Ovary (tissue), 7 donors: ENCODE measurements at regions not wholly inside any gene's neighbourhood (a gene's known extent, or its start where the extent isn't known, plus 50 kb on each side); places are given as distances from the start of the nearest gene placed in this dataset.

Experiments
- DNase-seq, 5 donors: peaks; one replicate each; pipeline ENCODE4 v3.0.0-alpha.2; 2019 to 2020
- H3K27ac ChIP-seq, 2 donors: fragments of 200-600 bp; one replicate each; pipeline versions ENCODE4 v1.5.1 to v1.8.0; 2019 to 2022
- H3K27me3 ChIP-seq: fragments of 200-600 bp; one replicate; pipeline ENCODE4 v1.8.0; 2022
- H3K36me3 ChIP-seq: fragments of 200-600 bp; sonication (generic); one replicate; pipeline ENCODE4 v1.5.1; 2019
- H3K4me1 ChIP-seq: one replicate; pipeline ENCODE4 v1.8.1; 2013; ENCODE audit warnings: mild to moderate bottlenecking, moderate library complexity; ENCODE audit not compliant: insufficient read depth
- H3K4me3 ChIP-seq: fragments of 200-600 bp; sonication (generic); one replicate; pipeline ENCODE4 v1.5.1; 2017
- H3K9me3 ChIP-seq, 2 donors: fragments of 200-600 bp in 1 of 2; sonication (generic) in 1 of 2; one replicate each; pipeline versions ENCODE4 v1.5.1 to v1.8.1; 2013 to 2019; ENCODE audit warnings: mild to moderate bottlenecking in 1 of 2, moderate library complexity in 1 of 2
- CTCF ChIP-seq, 3 donors: fragments of 450-650 bp in 2 of 3; fragments of 200-600 bp in 1 of 3; IDR thresholded peaks; one replicate each; pipeline versions ENCODE4 v1.5.1 to v1.8.0; 2016 to 2022; ENCODE audit warnings: antibody characterized with exemption in 3 of 3, mild to moderate bottlenecking in 1 of 3
- EP300 ChIP-seq: sonication (generic); formaldehyde crosslinking; IDR thresholded peaks from one replicate; pipeline ENCODE4 v1.6.1; 2017; ENCODE audit warnings: antibody characterized with exemption
- POLR2A ChIP-seq: fragments of 450-650 bp; IDR thresholded peaks from one replicate; pipeline ENCODE4 v1.6.1; 2017; ENCODE audit warnings: antibody characterized with exemption, mild to moderate bottlenecking, moderate library complexity
- WGBS, 3 donors: extraction: QIAGEN DNeasy Blood & Tissue Kit in 1 of 3; methylation state at CpG; one replicate each; pipeline versions ENCODE4 v1.1.5 to v1.1.7; 2013 to 2017; 5-methylcytosine and 5-hydroxymethylcytosine counted together
- intact Hi-C, 4 donors: fragments of 100-400 bp; cut with DNase I; formaldehyde crosslinking; loops; one replicate each; pipeline versions ENCODE4 v1.11.0 to v1.15.1; 2022 to 2023
- donor health status: DM: no; HTN: no; CAD: no; lungs with moderate emphysema.
- donor health status: DM: no; HTN: no; CAD: no.
- donor health status: Bipolar disorder and iron deficiency.
- donor health status: DM: no; HTN: no; CAD: no.
- donor health status: DM: yes; HTN: yes; CAD: no.

GRCh38 chr7:85508642-85509410 lies 322.0 kb upstream of the SEMA3D start:
- Histone ChIP-seq H3K4me1 (no peaks in the 10 kb centered on the region), H3K9me3 (no peaks in the 10 kb centered on the region), H3K27me3 (no peaks in the 10 kb centered on the region), H3K36me3 (no peaks in the 10 kb centered on the region), H3K27ac (no peak overlapping the region), H3K4me3 (no peak overlapping the region)
- 67 to 73% (median 73%) methylated on average over 4 of the region's 4 CpGs for WGBS, 3 donors
- TF ChIP-seq EP300 (no peak), CTCF (IDR thresholded peaks at IDR 0.05) (no peak), POLR2A (no peak)
- no peak for DNase-seq
- intact Hi-C loops = no loop called here

GRCh38 chr7:85498031-85498430 lies 311.2 kb upstream of the SEMA3D start:
- Histone ChIP-seq H3K9me3 (no peaks in the 10 kb centered on the region), H3K27me3 (no peaks in the 10 kb centered on the region), H3K4me1 (no peaks in the 10 kb centered on the region), H3K27ac (no peak overlapping the region), H3K36me3 (no peaks in the 10 kb centered on the region), H3K4me3 (no peak overlapping the region)
- no peak for DNase-seq
- TF ChIP-seq POLR2A (no peak), EP300 (no peak), CTCF (IDR thresholded peaks at IDR 0.05) (no peak)
- intact Hi-C loops = no loop called here

- H3K36me3 ChIP-seq = no peaks in the 10 kb centered on the region
- H3K4me3 ChIP-seq = no peak overlapping the region
- TF ChIP-seq CTCF (IDR thresholded peaks at IDR 0.05) (no peak), EP300 (no peak), POLR2A (no peak)
- H3K27ac ChIP-seq = no peak overlapping the region
- H3K27me3 ChIP-seq = no peaks in the 10 kb centered on the region
- WGBS, 3 donors = 59 to 80% (median 73%) methylated on average over 3 of the region's 3 CpGs
- H3K4me1 ChIP-seq = no peaks in the 10 kb centered on the region
- no peak for DNase-seq
- intact Hi-C loops = no loop called here
- H3K9me3 ChIP-seq = no peaks in the 10 kb centered on the region
Observed at GRCh38 chr7:85489498-85489897, 302.6 kb upstream of the SEMA3D start.

GRCh38 chr7:85488406-85488805 lies 301.6 kb upstream of the SEMA3D start:
- H3K27me3 ChIP-seq = no peaks in the 10 kb centered on the region
- H3K9me3 ChIP-seq = no peaks in the 10 kb centered on the region
- no peak overlapping the region for H3K27ac ChIP-seq
- no peaks in the 10 kb centered on the region for H3K36me3 ChIP-seq
- no peak for DNase-seq
- no peak overlapping the region for H3K4me3 ChIP-seq
- no peaks in the 10 kb centered on the region for H3K4me1 ChIP-seq
- intact Hi-C loops = no loop called here
- WGBS, 3 donors = 87 to 94% (median 91%) methylated on average over 1 of the region's 1 CpG
- no peak for TF ChIP-seq EP300
- TF ChIP-seq POLR2A = no peak
- no peak for TF ChIP-seq CTCF (IDR thresholded peaks at IDR 0.05)
